Coronary artery (tissue), 2 donors: ENCODE measurements at regions not wholly inside any gene's neighbourhood (a gene's known extent, or its start where the extent isn't known, plus 50 kb on each side); places are given as distances from the start of the nearest gene placed in this dataset.

ENCODE experiments used
- DNase-seq: peaks from one replicate; pipeline ENCODE4 v3.0.0-alpha.2; 2017; ENCODE audit warnings: low spot score
- H3K27ac ChIP-seq, 2 donors: fragments of 200-600 bp; sonication (generic); one replicate each; pipeline ENCODE4 v1.5.1; 2016 to 2019
- H3K4me3 ChIP-seq: fragments of 200-600 bp; sonication (generic); 2 replicates; pipeline ENCODE4 v1.5.1; 2016; ENCODE audit warnings: mild to moderate bottlenecking, moderate library complexity
- CTCF ChIP-seq: fragments of 200-600 bp; sonication (generic); IDR thresholded peaks from one replicate; pipeline ENCODE4 v1.5.1; 2019; ENCODE audit warnings: antibody characterized with exemption

- no peak for TF ChIP-seq CTCF
- DNase-seq, result no peak
- Histone ChIP-seq H3K27ac (no peak overlapping the region), H3K4me3 (no peak overlapping the region)
Observed at GRCh38 chr3:147813256-147813655, 404.1 kb downstream of the ZIC1 start.

GRCh38 chr3:147816752-147817151 is 407.6 kb downstream of the ZIC1 start:
- Histone ChIP-seq H3K27ac (no peak overlapping the region), H3K4me3 (no peak overlapping the region)
- DNase-seq, result no peak
- no peak for TF ChIP-seq CTCF

- no peak for TF ChIP-seq CTCF
- no peak overlapping the region for H3K27ac ChIP-seq
Observed at GRCh38 chr3:147832611-147833010, 423.4 kb downstream of the ZIC1 start.

GRCh38 chr3:147836330-147836729 is 427.2 kb downstream of the ZIC1 start:
- no peak overlapping the region for H3K27ac ChIP-seq
- TF ChIP-seq CTCF, result no peak
- no peak for DNase-seq

More at GRCh38 chr3:147832611-147833010, 423.4 kb downstream of the ZIC1 start:
- no peak overlapping the region for H3K4me3 ChIP-seq
- no peak for DNase-seq

GRCh38 chr3:147838652-147839051 is 429.5 kb downstream of the ZIC1 start:
- DNase-seq, result no peak
- Histone ChIP-seq H3K27ac (no peak overlapping the region), H3K4me3 (no peak overlapping the region)
- TF ChIP-seq CTCF, result no peak

More at GRCh38 chr3:147836330-147836729, 427.2 kb downstream of the ZIC1 start:
- no peak overlapping the region for H3K4me3 ChIP-seq

- Histone ChIP-seq H3K4me3 (no peak overlapping the region), H3K27ac (no peak overlapping the region)
- no peak for DNase-seq
- TF ChIP-seq CTCF, result no peak
Observed at GRCh38 chr3:147843331-147843730, 434.2 kb downstream of the ZIC1 start.

GRCh38 chr3:147846293-147846692 is 437.1 kb downstream of the ZIC1 start:
- H3K27ac ChIP-seq, result no peak overlapping the region
- TF ChIP-seq CTCF, result no peak
- DNase-seq, result no peak
- H3K4me3 ChIP-seq, result no peak overlapping the region
